ENCODE measurements at regions not wholly inside any gene's neighbourhood (a gene's known extent, or its start where the extent isn't known, plus 50 kb on each side); places are given as distances from the start of the nearest gene placed in this dataset.

GRCh38 chr21:16755061-16755460 is 757.8 kb upstream of the CXADR start:
- no peak for TF ChIP-seq SPI1 (IDR thresholded peaks at IDR 0.05; ENCODE audit: low read depth, low read length)
- no peak for TF ChIP-seq POLR2A (IDR thresholded peaks at IDR 0.05; ENCODE audit: low read depth, low read length)
- no peak for TF ChIP-seq TAF1 (IDR thresholded peaks at IDR 0.05; ENCODE audit: low read depth, low read length)
- no peak for TF ChIP-seq POLR2AphosphoS5 (IDR thresholded peaks at IDR 0.05; ENCODE audit: low read depth, low read length)
